Mucosa of descending colon (tissue), 3 donors: ENCODE measurements at regions not wholly inside any gene's neighbourhood (a gene's known extent, or its start where the extent isn't known, plus 50 kb on each side); places are given as distances from the start of the nearest gene placed in this dataset.

Experiments used
- ATAC-seq: fragments of 200-7000 bp; cut with Tn5 transposase; one replicate; pipeline ENCODE4 v1.9.1; 2020; ENCODE audit warnings: mild to moderate bottlenecking, moderate library complexity
- DNase-seq, 3 donors: peaks; one replicate each; pipeline ENCODE4 v3.0.0-alpha.2; 2020
- H3K36me3 ChIP-seq: fragments of 200-600 bp; one replicate; pipeline ENCODE4 v1.8.0; 2021; ENCODE audit warnings: low read depth, mild to moderate bottlenecking
- H3K4me1 ChIP-seq: fragments of 200-600 bp; one replicate; pipeline ENCODE4 v1.8.0; 2021; ENCODE audit warnings: low read depth, mild to moderate bottlenecking
- H3K4me3 ChIP-seq: fragments of 200-600 bp; one replicate; pipeline ENCODE4 v1.8.0; 2021; ENCODE audit warnings: mild to moderate bottlenecking
- H3K9me3 ChIP-seq: fragments of 200-600 bp; one replicate; pipeline ENCODE4 v1.8.0; 2021; ENCODE audit warnings: mild to moderate bottlenecking
- intact Hi-C, 2 donors: fragments of 100-400 bp; cut with DNase I in 1 of 2; cut with micrococcal nuclease in 1 of 2; formaldehyde crosslinking; loops; one replicate each; pipeline versions ENCODE4 v1.11.0 to v1.11.1; 2022; cut with DNase I, micrococcal nuclease
- TF ChIP-seq, protein P1 (sequence below): fragments of 200-600 bp; IDR thresholded peaks from one replicate; pipeline ENCODE4 v1.8.0; 2022; ENCODE audit warnings: antibody characterized with exemption, mild to moderate bottlenecking
- donor health status: DM: no; HTN: no; CAD: no; lungs with moderate emphysema.
- donor health status: DM: no; HTN: no; CAD: no.
- donor health status: DM: no; HTN: yes; CAD: no.

DNA sequence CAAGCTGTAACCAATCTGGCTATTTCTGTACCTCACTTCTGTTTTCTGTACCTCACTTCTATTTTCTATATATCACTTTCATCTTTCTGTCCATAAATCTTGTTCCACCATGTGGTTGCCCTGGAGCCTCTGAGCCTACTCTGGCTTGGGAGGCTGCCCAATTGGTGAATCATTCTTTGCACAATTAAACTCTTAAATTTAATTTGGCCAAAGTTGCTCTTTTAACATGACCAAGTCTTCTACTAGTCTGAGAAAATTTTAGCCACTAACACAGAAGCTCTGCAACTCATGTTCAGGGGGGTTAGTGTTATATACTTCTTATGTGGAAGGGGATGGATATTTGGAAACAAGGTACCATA lies 503.5 kb downstream of the KIF20B start:
- no peaks in the 10 kb centered on the region for H3K9me3 ChIP-seq
- no peak overlapping the region for H3K4me3 ChIP-seq
- no peaks in the 10 kb centered on the region for H3K36me3 ChIP-seq
- ATAC-seq = no peak
- TF ChIP-seq, protein P1, sequence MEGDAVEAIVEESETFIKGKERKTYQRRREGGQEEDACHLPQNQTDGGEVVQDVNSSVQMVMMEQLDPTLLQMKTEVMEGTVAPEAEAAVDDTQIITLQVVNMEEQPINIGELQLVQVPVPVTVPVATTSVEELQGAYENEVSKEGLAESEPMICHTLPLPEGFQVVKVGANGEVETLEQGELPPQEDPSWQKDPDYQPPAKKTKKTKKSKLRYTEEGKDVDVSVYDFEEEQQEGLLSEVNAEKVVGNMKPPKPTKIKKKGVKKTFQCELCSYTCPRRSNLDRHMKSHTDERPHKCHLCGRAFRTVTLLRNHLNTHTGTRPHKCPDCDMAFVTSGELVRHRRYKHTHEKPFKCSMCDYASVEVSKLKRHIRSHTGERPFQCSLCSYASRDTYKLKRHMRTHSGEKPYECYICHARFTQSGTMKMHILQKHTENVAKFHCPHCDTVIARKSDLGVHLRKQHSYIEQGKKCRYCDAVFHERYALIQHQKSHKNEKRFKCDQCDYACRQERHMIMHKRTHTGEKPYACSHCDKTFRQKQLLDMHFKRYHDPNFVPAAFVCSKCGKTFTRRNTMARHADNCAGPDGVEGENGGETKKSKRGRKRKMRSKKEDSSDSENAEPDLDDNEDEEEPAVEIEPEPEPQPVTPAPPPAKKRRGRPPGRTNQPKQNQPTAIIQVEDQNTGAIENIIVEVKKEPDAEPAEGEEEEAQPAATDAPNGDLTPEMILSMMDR = no peak
- no peak for DNase-seq
- H3K4me1 ChIP-seq = no peaks in the 10 kb centered on the region
- intact Hi-C loops = no loop called here

DNA sequence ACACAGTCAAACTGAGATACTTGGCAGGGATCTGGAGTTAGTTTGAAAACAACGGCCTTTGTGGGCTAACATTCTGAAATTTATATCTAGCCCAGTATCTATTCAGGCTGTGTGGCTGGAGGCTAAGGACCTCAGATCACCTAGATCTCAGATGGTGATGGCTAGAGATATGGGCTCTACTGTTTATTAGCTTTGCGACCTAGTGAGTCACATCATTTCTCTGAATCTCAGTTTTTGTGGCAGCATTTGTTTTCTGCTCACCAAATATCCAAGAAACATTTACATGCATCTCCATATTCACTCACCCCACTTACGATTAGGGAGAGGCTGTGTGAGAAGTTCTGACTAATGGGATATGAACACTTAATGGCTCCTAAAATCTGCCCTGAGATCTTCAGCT lies 503.9 kb downstream of the KIF20B start:
- Histone ChIP-seq H3K4me1 (no peaks in the 10 kb centered on the region), H3K9me3 (no peaks in the 10 kb centered on the region), H3K4me3 (no peak overlapping the region), H3K36me3 (no peaks in the 10 kb centered on the region)
- ATAC-seq (no peak), DNase-seq (no peak)
- intact Hi-C loops = no loop called here
- TF ChIP-seq, protein P1 = no peak

DNA sequence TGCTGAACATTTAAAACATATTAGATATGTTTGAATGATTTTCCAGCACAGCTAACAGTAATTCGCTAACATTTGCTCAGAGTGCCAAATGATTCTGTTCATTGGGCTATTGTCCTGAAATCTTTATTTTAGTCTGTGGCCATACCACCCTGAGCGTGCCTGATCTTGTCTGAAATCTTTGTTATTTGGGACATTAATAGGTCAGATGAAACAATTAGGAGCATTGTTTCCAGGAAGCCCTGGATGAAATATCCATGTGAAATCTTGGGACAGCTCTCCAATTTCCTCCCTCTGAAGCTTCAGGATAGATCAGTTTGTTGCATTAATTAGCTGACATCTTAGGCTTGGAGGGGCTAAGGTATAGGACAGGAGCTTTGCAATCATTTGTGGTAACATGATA lies 512.0 kb downstream of the KIF20B start:
- ATAC-seq = no peak
- no peak for DNase-seq
- TF ChIP-seq, protein P1 = no peak
- H3K4me1 ChIP-seq = no peaks in the 10 kb centered on the region
- H3K4me3 ChIP-seq = no peak overlapping the region
- H3K36me3 ChIP-seq = no peaks in the 10 kb centered on the region
- intact Hi-C loops = no loop called here
- H3K9me3 ChIP-seq = no peaks in the 10 kb centered on the region

DNA sequence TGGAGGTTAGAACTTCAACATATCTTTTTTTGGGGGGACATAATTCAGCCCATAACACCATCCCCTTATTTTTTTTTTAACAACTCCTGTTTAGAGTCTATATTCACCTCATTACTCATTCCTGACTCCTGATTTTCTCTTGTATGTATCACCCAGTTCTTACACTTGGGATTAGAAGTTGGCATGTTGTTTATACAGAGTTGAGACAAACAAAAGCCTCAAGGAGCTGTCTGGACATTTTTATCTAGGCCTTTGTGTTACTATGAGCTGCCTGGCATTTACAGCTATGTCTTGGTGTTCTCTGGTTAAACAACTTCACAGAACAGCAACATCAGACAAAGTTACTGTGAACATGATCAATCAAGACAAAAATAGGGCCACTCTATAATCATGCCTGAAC lies 517.5 kb downstream of the KIF20B start:
- Histone ChIP-seq H3K4me1 (no peaks in the 10 kb centered on the region), H3K4me3 (no peak overlapping the region), H3K9me3 (no peaks in the 10 kb centered on the region), H3K36me3 (no peaks in the 10 kb centered on the region)
- TF ChIP-seq, protein P1 = no peak
- intact Hi-C loops = no loop called here
- DNase-seq = no peak
- ATAC-seq = no peak

DNA sequence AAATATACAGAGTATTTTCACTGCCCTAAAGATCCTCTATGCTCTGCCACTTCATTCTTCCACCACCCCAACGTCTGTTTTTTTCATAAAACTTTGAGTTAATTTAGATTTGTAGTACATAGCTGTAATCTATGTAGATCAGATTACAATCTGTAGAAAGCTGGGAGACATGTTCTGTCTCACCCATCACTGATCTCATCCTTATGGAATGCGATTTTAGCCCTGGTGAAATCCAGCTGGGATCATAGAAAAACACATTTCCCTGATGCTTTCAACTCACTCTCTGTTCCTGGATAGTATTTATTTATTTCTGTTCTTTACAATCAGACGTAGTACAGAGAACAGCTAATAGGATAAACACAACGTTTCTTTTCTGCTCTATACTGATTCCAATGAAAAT lies 521.0 kb downstream of the KIF20B start:
- intact Hi-C loops = no loop called here
- Histone ChIP-seq H3K4me1 (no peaks in the 10 kb centered on the region), H3K36me3 (no peaks in the 10 kb centered on the region), H3K9me3 (no peaks in the 10 kb centered on the region), H3K4me3 (no peak overlapping the region)
- DNase-seq (no peak), ATAC-seq (no peak)
- TF ChIP-seq, protein P1 = no peak

DNA sequence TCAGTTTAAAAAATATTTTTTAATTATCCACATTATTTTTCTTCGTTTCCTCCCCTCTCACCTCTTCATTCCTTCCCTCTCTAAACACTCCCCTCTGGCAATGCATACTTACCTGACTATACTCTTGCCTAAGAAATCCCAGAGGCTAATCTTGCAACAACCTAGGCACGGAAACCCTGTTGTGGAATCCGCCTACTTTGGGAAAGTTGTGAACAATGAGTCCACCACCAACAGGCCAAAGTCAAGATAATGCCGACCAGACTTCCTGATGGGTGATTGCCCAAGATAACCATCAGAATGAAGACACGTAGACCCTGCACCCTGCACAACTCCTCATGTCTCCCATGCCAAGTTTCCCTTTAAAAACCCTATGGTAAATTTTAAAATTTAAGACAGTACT lies 521.5 kb downstream of the KIF20B start:
- ATAC-seq = no peak
- intact Hi-C loops = no loop called here
- DNase-seq = no peak

More for the DNA sequence above, 521.5 kb downstream of the KIF20B start:
- TF ChIP-seq, protein P1 = no peak
- H3K4me3 ChIP-seq = no peak overlapping the region
- H3K4me1 ChIP-seq = no peaks in the 10 kb centered on the region
- no peaks in the 10 kb centered on the region for H3K36me3 ChIP-seq
- no peaks in the 10 kb centered on the region for H3K9me3 ChIP-seq
